ENCODE measurements at regions not wholly inside any gene's neighbourhood (a gene's known extent, or its start where the extent isn't known, plus 50 kb on each side); places are given as distances from the start of the nearest gene placed in this dataset.

DNA sequence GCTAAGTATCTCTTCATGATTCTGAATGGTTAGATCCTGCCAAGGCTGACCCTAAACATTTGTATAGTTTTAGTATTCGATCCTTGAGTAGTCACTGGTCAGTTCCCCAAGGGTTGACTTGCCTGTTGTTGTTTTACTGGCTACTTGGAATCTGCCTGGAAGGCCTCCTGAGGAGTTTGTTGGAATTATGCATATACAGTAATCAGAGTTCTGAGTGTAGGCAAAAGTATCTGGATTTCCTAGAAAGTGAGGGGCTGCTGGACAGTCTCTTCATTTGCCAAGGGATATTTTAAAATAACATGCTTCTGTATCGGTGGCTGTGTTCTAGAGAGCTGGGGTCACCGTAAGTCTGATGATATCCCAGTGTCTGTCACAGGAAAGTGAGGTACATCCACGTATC is 333.2 kb upstream of the C2CD4B start:
- no peak for DNase-seq (ENCODE audit: low read depth in 1 of 2, low spot score in 1 of 2)
- TF ChIP-seq POLR2AphosphoS5 (IDR thresholded peaks at IDR 0.05; ENCODE audit: low read depth) (no peak), SPI1 (IDR thresholded peaks at IDR 0.05; ENCODE audit: borderline replicate concordance, low read depth) (no peak), CTCF (IDR thresholded peaks at IDR 0.05; ENCODE audit: insufficient read depth, low read length) (no peak), REST (IDR thresholded peaks at IDR 0.05; ENCODE audit: insufficient replicate concordance, low read depth) (no peak), GABPA (IDR thresholded peaks at IDR 0.05; ENCODE audit: low read depth) (no peak)
- H3K4me3 ChIP-seq (replicated peaks; ENCODE audit: insufficient read depth, low read length): no peak overlapping the region

DNA sequence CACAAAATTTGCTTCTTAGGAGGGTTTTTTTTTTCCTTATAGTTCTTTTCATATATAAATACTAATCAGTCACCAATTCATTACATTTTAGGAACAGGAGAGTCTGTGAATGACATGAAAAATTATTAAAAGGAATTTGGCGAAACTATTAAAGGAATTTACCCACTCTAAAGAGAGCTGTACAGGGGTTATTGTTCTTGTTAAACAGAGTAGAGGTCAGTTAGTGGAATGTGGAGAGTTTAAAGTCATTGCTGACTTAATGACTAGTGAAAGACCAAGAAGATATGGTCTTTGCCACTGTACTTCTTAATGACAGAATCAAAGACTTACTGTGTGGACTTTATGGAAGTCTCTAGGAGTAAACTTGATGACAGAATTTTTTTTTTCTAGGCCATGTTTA is 333.6 kb upstream of the C2CD4B start:
- no peak overlapping the region for H3K4me3 ChIP-seq (replicated peaks; ENCODE audit: insufficient read depth, low read length)
- DNase-seq (ENCODE audit: low read depth in 1 of 2, low spot score in 1 of 2): no peak
- no peak for TF ChIP-seq CTCF (IDR thresholded peaks at IDR 0.05; ENCODE audit: insufficient read depth, low read length)
- TF ChIP-seq POLR2AphosphoS5 (IDR thresholded peaks at IDR 0.05; ENCODE audit: low read depth): no peak
- no peak for TF ChIP-seq SPI1 (IDR thresholded peaks at IDR 0.05; ENCODE audit: borderline replicate concordance, low read depth)
- no peak for TF ChIP-seq GABPA (IDR thresholded peaks at IDR 0.05; ENCODE audit: low read depth)
- TF ChIP-seq REST (IDR thresholded peaks at IDR 0.05; ENCODE audit: insufficient replicate concordance, low read depth): no peak
- H3K27ac ChIP-seq (replicated peaks): no peak overlapping the region
- H3K27me3 ChIP-seq (ENCODE audit: insufficient read depth, poor library complexity, severe bottlenecking): no peaks in the 10 kb centered on the region

More for the DNA sequence above, 333.2 kb upstream of the C2CD4B start:
- Histone ChIP-seq H3K27ac (replicated peaks) (no peak overlapping the region), H3K27me3 (ENCODE audit: insufficient read depth, poor library complexity, severe bottlenecking) (no peaks in the 10 kb centered on the region)

DNA sequence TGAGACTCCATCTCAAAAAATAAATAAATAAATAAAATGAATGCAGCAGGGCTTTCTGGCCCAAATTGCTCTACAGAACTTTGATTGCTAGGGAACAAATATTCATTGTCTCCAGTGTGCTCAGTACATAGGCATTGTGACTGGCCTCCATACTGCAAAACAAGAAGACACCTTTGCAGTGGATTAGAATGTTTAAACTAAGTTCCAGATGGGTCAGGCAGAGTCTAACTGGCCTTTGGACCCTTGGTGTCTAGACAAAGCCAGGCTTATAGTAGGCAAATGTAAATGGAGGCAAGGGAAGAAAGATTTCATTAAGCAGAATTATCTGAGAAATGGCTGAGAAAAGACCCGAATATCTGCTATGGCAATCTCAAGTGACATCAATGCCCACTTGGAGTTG is 335.2 kb upstream of the C2CD4B start:
- no peak for TF ChIP-seq GABPA (IDR thresholded peaks at IDR 0.05; ENCODE audit: low read depth)
- no peak for TF ChIP-seq POLR2AphosphoS5 (IDR thresholded peaks at IDR 0.05; ENCODE audit: low read depth)
- DNase-seq (ENCODE audit: low read depth in 1 of 2, low spot score in 1 of 2): no peak
- H3K27ac ChIP-seq (replicated peaks): no peak overlapping the region

GRCh38 chr15:62502451-62502850 is 337.4 kb upstream of the C2CD4B start:
- no peak for DNase-seq (ENCODE audit: low read depth in 1 of 2, low spot score in 1 of 2)
- no peak for TF ChIP-seq GABPA (IDR thresholded peaks at IDR 0.05; ENCODE audit: low read depth)
- no peak for TF ChIP-seq CTCF (IDR thresholded peaks at IDR 0.05; ENCODE audit: insufficient read depth, low read length)
- no peak for TF ChIP-seq POLR2AphosphoS5 (IDR thresholded peaks at IDR 0.05; ENCODE audit: low read depth)
- no peak for TF ChIP-seq REST (IDR thresholded peaks at IDR 0.05; ENCODE audit: insufficient replicate concordance, low read depth)
- TF ChIP-seq SPI1 (IDR thresholded peaks at IDR 0.05; ENCODE audit: borderline replicate concordance, low read depth): no peak
- Histone ChIP-seq H3K4me3 (replicated peaks; ENCODE audit: insufficient read depth, low read length) (no peak overlapping the region), H3K27ac (replicated peaks) (no peak overlapping the region), H3K27me3 (ENCODE audit: insufficient read depth, poor library complexity, severe bottlenecking) (peaks cover 7% of the 10 kb centered on the region)

More for the DNA sequence above, 335.2 kb upstream of the C2CD4B start:
- Histone ChIP-seq H3K27me3 (ENCODE audit: insufficient read depth, poor library complexity, severe bottlenecking) (no peaks in the 10 kb centered on the region), H3K4me3 (replicated peaks; ENCODE audit: insufficient read depth, low read length) (no peak overlapping the region)
